SK-N-MC (cell line): ENCODE measurements at regions not wholly inside any gene's neighbourhood (a gene's known extent, or its start where the extent isn't known, plus 50 kb on each side); places are given as distances from the start of the nearest gene placed in this dataset.

Experiments
- DNase-seq: peaks from one replicate; pipeline ENCODE4 v3.0.0-alpha.2; 2011; ENCODE audit warnings: low read depth, low spot score
- H3K27ac ChIP-seq: fragments of 200-600 bp; sonication (generic); 2 replicates; pipeline ENCODE4 v1.5.1; 2016; ENCODE audit warnings: mixed run types
- H3K36me3 ChIP-seq: fragments of 200-600 bp; sonication (generic); 2 replicates; pipeline ENCODE4 v1.6.1; 2017; ENCODE audit warnings: antibody characterized with exemption, low read length, mixed read lengths; ENCODE audit not compliant: insufficient read depth
- H3K4me3 ChIP-seq: fragments of 200-600 bp; sonication (generic); 2 replicates; pipeline ENCODE4 v1.5.1; 2016
- H3K9ac ChIP-seq: fragments of 200-600 bp; sonication (generic); 2 replicates; pipeline ENCODE4 v1.8.0; 2017; ENCODE audit warnings: mixed run types, mixed read lengths; ENCODE audit not compliant: insufficient read length
- H3K9me3 ChIP-seq: fragments of 200-600 bp; sonication (generic); 2 replicates; pipeline ENCODE4 v1.6.1; 2017; ENCODE audit warnings: low read depth, mild to moderate bottlenecking, antibody characterized with exemption, low read length, moderate library complexity, mixed read lengths
- EZH2 ChIP-seq: fragments of 200-600 bp; sonication (generic); IDR thresholded peaks from one replicate; pipeline ENCODE4 v1.6.1; 2017; ENCODE audit warnings: antibody characterized with exemption
- FOXP2 ChIP-seq: optimal IDR thresholded peaks from 2 replicates; pipeline ENCODE3; 2011; ENCODE audit warnings: mild to moderate bottlenecking, moderate library complexity; ENCODE audit not compliant: insufficient read depth; ENCODE audit errors: extremely low read length, control extremely low read depth
- POLR2AphosphoS5 ChIP-seq: IDR thresholded peaks from 2 replicates; pipeline ENCODE4 v1.6.1; 2012; ENCODE audit warnings: mild to moderate bottlenecking, low read depth, low read length, borderline replicate concordance

DNA sequence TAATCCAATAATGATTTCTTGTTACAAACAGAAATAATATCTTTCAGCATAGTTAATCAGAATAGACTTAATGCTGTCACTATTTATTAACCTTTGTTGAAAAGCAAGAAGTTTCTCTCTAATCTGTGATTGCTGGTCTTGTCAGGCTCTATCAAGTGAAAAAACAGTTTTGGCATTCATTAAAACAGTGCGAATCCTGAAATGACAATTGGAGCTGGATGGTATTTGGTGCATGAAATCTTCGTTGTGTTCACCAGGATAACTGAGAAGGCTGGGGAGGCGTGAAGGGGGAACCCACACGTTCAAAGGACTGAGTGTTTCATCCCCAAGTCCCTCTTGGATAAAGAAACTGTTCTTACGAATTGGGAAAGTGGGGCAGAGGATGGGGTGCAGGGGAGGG is 190.2 kb upstream of the MYL2 start:
- Histone ChIP-seq H3K36me3 (no peaks in the 10 kb centered on the region), H3K27ac (no peak overlapping the region), H3K4me3 (no peak overlapping the region), H3K9ac (no peak overlapping the region), H3K9me3 (no peaks in the 10 kb centered on the region)
- DNase-seq = no peak
- TF ChIP-seq EZH2 = no peak
- no peak for TF ChIP-seq POLR2AphosphoS5
- no peak for TF ChIP-seq FOXP2

DNA sequence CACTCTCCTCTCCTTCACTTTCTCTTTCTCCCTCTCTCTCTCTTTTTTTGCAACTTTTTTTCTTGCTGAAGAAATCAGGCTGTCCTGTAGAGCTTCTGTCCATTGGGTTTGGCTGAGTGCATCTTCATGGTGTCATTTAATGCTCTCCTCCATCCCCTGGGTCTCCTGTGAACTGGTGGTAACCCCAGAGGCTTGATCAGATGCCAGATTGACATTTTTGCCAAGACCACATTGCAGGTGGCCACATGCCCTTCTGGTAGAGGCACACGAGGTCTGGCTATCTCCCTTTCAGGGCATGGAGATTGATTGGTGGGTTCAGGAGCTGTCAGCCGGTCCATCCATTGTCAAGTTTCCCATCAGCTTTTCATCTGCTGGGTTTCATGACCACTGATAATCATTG is 188.3 kb upstream of the MYL2 start:
- DNase-seq = no peak
- no peak overlapping the region for H3K9ac ChIP-seq
- H3K4me3 ChIP-seq = no peak overlapping the region
- H3K36me3 ChIP-seq = no peaks in the 10 kb centered on the region
- TF ChIP-seq FOXP2 (no peak), POLR2AphosphoS5 (no peak), EZH2 (no peak)
- no peak overlapping the region for H3K27ac ChIP-seq
- no peaks in the 10 kb centered on the region for H3K9me3 ChIP-seq

DNA sequence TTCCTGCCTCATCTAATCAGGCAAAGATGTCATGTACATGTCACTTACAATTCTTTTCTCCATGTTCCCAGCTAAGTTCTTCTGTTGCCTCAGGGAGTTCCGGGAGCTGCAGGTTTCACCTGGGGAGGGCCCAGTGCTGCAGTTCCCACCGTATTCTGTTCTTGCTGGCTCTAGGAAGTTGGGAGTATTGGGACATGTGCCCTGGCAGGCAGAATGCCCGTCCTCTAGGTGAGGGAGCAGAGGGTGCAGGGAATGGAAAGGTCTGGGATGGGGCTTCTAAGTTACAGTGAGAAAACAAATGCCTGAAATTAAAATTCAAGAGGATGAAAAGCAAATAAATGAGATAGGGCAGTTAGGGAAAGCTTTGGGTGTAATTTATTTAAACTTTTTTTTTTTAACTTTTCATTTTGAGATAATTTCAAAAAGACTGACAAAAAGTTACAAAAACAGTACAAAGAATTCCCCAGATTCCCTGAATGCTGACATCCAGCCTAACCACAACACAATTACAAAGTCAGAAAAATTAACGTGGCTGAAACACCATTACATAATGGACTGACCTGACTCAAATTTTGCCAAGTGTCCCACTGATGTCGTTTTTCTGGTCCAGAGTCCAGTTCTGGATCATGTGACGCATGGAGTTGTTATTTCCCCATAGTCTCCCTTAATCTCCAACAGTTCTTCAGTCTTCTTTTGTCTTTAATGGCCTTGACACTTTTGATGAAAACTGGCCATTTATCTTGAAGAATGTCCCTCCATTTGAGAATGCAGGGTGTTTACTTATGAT is 187.2 kb upstream of the MYL2 start:
- H3K4me3 ChIP-seq = no peak overlapping the region
- H3K27ac ChIP-seq = no peak overlapping the region
- TF ChIP-seq EZH2 = no peak
- TF ChIP-seq FOXP2 = no peak
- no peak for TF ChIP-seq POLR2AphosphoS5
- DNase-seq = no peak
- H3K9me3 ChIP-seq = no peaks in the 10 kb centered on the region
- H3K9ac ChIP-seq = no peak overlapping the region
- no peaks in the 10 kb centered on the region for H3K36me3 ChIP-seq

DNA sequence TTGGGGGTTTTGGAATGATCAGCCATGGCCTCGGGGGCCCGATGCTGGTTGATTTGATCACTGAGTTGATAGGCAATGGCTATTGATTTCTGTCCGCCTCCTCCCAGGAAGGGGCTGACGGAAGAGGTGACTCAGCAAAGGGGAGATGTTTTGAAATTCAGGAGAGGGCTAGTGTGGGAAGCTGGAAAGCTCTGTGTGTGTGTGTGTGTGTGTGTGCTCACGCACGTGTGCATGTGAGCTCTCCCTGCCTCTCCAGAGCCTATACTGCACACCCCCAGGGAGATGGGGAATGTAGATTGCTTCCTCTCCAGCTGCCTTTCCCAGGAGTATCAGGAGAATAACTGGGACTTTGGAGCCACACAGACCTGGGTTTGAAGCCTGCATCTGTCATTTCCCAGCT is 184.9 kb upstream of the MYL2 start:
- Histone ChIP-seq H3K4me3 (no peak overlapping the region), H3K36me3 (no peaks in the 10 kb centered on the region), H3K27ac (no peak overlapping the region), H3K9me3 (no peaks in the 10 kb centered on the region), H3K9ac (no peak overlapping the region)
- TF ChIP-seq POLR2AphosphoS5 (no peak), FOXP2 (no peak), EZH2 (no peak)
- no peak for DNase-seq

DNA sequence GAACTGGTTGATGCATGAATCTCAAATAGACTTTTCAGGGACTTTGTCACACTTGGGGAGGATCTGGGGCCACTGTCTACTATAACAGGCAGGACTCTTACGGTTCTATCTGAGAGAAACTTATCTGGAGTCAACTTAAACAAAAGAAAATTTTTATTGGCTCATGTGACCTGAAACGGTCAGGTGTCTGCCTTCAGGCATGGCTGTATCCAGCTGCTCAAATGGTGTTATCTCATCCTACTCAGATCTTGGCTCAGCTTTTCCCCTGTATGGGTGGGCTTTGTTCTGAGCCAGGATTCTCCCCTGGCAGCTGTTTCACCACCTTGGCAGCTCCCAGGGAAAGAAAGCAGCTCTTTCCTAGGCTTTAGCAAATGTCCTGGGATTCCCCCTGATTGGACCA is 183.2 kb upstream of the MYL2 start:
- no peak for DNase-seq
- Histone ChIP-seq H3K9ac (no peak overlapping the region), H3K4me3 (no peak overlapping the region), H3K9me3 (no peaks in the 10 kb centered on the region), H3K36me3 (no peaks in the 10 kb centered on the region), H3K27ac (no peak overlapping the region)
- TF ChIP-seq EZH2 = no peak
- TF ChIP-seq POLR2AphosphoS5 = no peak
- TF ChIP-seq FOXP2 = no peak

DNA sequence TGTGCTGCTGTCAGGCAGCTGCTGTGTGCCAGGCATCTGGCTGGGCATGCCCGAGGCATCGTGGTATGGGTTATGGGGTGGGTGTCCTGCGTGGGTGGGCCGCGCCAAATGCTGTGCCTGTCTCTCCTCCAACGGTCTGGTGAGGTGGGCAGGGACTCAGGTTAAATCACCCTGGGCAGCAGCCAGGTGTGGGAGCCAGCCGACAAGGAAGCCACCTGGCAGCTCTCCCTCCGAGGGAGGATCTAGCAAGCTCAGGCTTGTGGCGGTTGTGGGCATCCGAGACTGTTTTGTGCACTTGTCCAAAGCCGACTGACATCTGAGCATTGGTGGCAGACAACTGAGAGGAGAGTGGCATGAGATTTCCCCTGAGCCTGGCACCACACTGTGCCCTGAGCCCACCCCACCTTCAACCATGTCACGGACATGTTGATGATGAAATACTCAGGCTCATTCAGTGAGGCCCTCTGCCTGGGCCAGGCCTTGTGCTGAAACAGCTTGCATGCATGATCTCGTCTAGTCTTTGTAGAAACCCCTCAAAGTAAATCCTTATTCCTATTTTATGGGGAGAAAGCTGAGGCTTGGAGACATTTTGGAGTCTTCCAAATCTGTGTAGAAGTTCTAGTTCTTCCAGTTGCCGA is 181.8 kb upstream of the MYL2 start:
- H3K4me3 ChIP-seq = no peak overlapping the region
- H3K9ac ChIP-seq = no peak overlapping the region
- H3K36me3 ChIP-seq = no peaks in the 10 kb centered on the region
- H3K27ac ChIP-seq = no peak overlapping the region
- H3K9me3 ChIP-seq = no peaks in the 10 kb centered on the region
- DNase-seq = no peak
- no peak for TF ChIP-seq EZH2

DNA sequence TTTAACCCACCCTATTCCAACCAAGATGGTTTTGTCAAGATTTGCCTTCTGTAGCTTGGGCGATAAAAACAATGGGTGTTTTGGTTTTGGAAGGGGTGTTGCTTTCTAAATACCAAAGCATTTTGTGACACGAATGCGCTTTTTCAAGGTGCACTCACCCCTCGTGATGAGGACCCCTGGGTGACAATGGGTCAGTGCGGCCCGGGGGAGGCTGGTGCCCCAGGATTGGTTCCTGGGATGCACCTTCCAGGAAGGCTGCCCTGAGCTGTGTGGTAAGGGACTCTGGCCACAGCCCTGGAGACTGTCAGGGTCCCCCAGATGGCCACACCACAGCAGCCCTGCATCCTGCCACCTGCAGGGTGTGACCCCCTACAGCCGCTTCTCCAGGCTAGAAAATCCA is 180.6 kb upstream of the MYL2 start:
- Histone ChIP-seq H3K36me3 (no peaks in the 10 kb centered on the region), H3K9ac (no peak overlapping the region), H3K9me3 (no peaks in the 10 kb centered on the region), H3K27ac (no peak overlapping the region), H3K4me3 (no peak overlapping the region)
- DNase-seq = no peak
- TF ChIP-seq FOXP2 (no peak), POLR2AphosphoS5 (no peak), EZH2 (no peak)

DNA sequence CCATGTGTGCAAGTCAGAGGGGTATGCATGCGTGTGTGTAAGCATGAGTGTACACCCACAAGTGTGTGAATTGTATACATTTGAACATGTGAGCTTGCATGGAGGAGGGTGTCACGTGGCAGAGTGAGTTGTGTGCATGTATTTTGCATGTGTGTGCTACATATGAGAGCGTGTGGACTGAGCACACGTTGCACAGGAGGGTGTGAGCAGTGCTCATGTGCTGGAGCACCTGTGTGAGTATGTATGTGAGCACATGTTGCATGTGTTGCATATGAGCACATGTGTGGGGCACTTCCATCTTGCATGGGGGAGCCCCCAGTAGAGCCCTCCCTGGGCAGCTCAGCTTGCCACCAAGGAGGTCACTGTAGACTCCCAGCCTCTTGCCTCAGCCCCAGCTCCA is 180.2 kb upstream of the MYL2 start:
- Histone ChIP-seq H3K9me3 (no peaks in the 10 kb centered on the region), H3K4me3 (no peak overlapping the region), H3K9ac (no peak overlapping the region), H3K27ac (no peak overlapping the region), H3K36me3 (no peaks in the 10 kb centered on the region)
- TF ChIP-seq POLR2AphosphoS5 = no peak
- TF ChIP-seq EZH2 = no peak
- no peak for TF ChIP-seq FOXP2
- no peak for DNase-seq

DNA sequence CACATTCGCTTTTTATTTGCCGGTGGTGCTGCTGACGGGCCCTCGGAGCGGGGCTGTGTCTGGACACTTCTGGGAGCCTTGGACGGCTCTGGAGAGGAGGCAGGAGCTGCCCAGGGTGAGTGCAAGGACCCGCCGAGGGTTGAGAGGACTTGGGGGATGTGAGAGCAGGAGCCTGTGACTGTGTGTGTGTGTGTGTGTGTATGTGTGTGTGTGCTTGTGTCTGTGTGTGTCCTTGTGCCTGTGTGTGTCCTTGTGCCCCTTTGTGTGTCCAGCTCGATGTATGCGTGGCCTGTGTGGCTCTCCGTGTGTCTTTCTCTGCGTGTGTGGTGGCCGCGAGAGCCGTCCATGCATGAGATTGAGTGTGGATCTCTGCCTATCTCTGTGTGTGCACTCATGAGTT is 179.6 kb upstream of the MYL2 start:
- H3K36me3 ChIP-seq = no peaks in the 10 kb centered on the region
- no peak for DNase-seq
- H3K9me3 ChIP-seq = no peaks in the 10 kb centered on the region
- H3K4me3 ChIP-seq = no peak overlapping the region
- H3K27ac ChIP-seq = no peak overlapping the region
- H3K9ac ChIP-seq = no peak overlapping the region
- TF ChIP-seq FOXP2 (no peak), POLR2AphosphoS5 (no peak), EZH2 (no peak)
